SJCRH30 (cell line): ENCODE measurements at regions not wholly inside any gene's neighbourhood (a gene's known extent, or its start where the extent isn't known, plus 50 kb on each side); places are given as distances from the start of the nearest gene placed in this dataset.
"Not testable (repeated sequence)": the region's sequence is repeated elsewhere in the genome, so short reads cannot be mapped to it uniquely, and the experiment has no call there.

Experiments
- DNase-seq, 2 experiments: peaks; one replicate each; pipeline ENCODE4 v3.0.0-alpha.2; 2015 to 2020
- H3K27ac ChIP-seq: fragments of 250-450 bp; sonication (Bioruptor Pico); 2 replicates; pipeline ENCODE4 v1.5.1; 2020; ENCODE audit warnings: mild to moderate bottlenecking, moderate library complexity
- H3K27me3 ChIP-seq: fragments of 250-450 bp; sonication (Bioruptor Pico); 2 replicates; pipeline ENCODE4 v1.5.1; 2020; ENCODE audit warnings: mild to moderate bottlenecking, moderate library complexity
- H3K36me3 ChIP-seq: fragments of 250-450 bp; sonication (Bioruptor Pico); 2 replicates; pipeline ENCODE4 v1.5.1; 2020; ENCODE audit warnings: mild to moderate bottlenecking, moderate library complexity
- H3K4me1 ChIP-seq: fragments of 250-450 bp; sonication (Bioruptor Pico); 2 replicates; pipeline ENCODE4 v1.5.1; 2020; ENCODE audit warnings: mild to moderate bottlenecking, moderate library complexity
- H3K4me3 ChIP-seq: fragments of 250-450 bp; sonication (Bioruptor Pico); 2 replicates; pipeline ENCODE4 v1.5.1; 2020; ENCODE audit warnings: mild to moderate bottlenecking, moderate library complexity
- H3K9me3 ChIP-seq: fragments of 250-450 bp; sonication (Bioruptor Pico); replicated peaks from 2 replicates; pipeline ENCODE4 v1.5.1; 2020; ENCODE audit warnings: mild to moderate bottlenecking, moderate library complexity

GRCh38 chr4:15182600-15183220 lies 180.4 kb downstream of the CPEB2 start:
- no peak for DNase-seq
- no peaks in the 10 kb centered on the region for H3K9me3 ChIP-seq
- no peaks in the 10 kb centered on the region for H3K27me3 ChIP-seq
- H3K4me1 ChIP-seq, result no peaks in the 10 kb centered on the region
- H3K4me3 ChIP-seq, result no peak overlapping the region
- no peaks in the 10 kb centered on the region for H3K36me3 ChIP-seq
- H3K27ac ChIP-seq, result no peak overlapping the region

GRCh38 chr4:15186149-15186548 lies 183.9 kb downstream of the CPEB2 start:
- DNase-seq, result no peak
- H3K27me3 ChIP-seq, result no peaks in the 10 kb centered on the region; the same call in 1 of the 2 replicates
- H3K36me3 ChIP-seq, result no peaks in the 10 kb centered on the region
- H3K9me3 ChIP-seq, result no peaks in the 10 kb centered on the region
- H3K4me3 ChIP-seq, result no peak overlapping the region
- no peaks in the 10 kb centered on the region for H3K4me1 ChIP-seq
- no peak overlapping the region for H3K27ac ChIP-seq

DNA sequence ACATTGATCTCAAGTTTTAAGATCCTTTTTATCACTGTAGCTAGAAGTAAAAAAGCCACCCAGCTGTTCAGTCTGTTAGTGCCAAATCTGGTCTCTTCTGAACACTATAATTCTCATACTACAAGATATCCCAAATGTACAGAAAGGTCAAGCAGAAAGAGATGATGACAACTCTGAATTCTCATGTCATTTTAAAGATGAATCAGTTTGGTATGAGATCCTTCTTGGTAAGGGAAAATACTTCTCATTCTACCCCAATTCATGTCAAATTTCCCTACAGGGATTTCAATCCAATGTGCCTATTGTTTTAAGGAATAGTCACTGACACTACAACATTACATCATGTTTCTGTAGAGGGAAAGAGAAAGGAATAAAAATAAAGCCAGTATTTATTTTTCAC lies 184.5 kb downstream of the CPEB2 start:
- H3K27me3 ChIP-seq, result no peaks in the 10 kb centered on the region; the same call in 1 of the 2 replicates

GRCh38 chr4:15188605-15189539 lies 186.6 kb downstream of the CPEB2 start:
- no peaks in the 10 kb centered on the region for H3K36me3 ChIP-seq
- H3K4me3 ChIP-seq, result no peak overlapping the region
- no peak for DNase-seq
- H3K4me1 ChIP-seq, result no peaks in the 10 kb centered on the region
- no peak overlapping the region for H3K27ac ChIP-seq
- no peaks in the 10 kb centered on the region for H3K9me3 ChIP-seq
- H3K27me3 ChIP-seq, result no peaks in the 10 kb centered on the region; the same call in 1 of the 2 replicates

More for the DNA sequence above, 184.5 kb downstream of the CPEB2 start:
- H3K4me3 ChIP-seq, result no peak overlapping the region
- H3K4me1 ChIP-seq, result no peaks in the 10 kb centered on the region
- no peak for DNase-seq
- H3K9me3 ChIP-seq, result no peaks in the 10 kb centered on the region
- H3K27ac ChIP-seq, result no peak overlapping the region
- no peaks in the 10 kb centered on the region for H3K36me3 ChIP-seq

GRCh38 chr4:15194520-15194919 lies 192.2 kb downstream of the CPEB2 start:
- Histone ChIP-seq H3K4me3 (no peak overlapping the region), H3K9me3 (no peaks in the 10 kb centered on the region), H3K36me3 (0 out of 2 replicates have a peak, but pooled peaks cover 2% of the 10 kb centered on the region), H3K27me3 (no peaks in the 10 kb centered on the region; the same call in 1 of the 2 replicates), H3K27ac (no peak overlapping the region), H3K4me1 (no peaks in the 10 kb centered on the region)
- no peak for DNase-seq

DNA sequence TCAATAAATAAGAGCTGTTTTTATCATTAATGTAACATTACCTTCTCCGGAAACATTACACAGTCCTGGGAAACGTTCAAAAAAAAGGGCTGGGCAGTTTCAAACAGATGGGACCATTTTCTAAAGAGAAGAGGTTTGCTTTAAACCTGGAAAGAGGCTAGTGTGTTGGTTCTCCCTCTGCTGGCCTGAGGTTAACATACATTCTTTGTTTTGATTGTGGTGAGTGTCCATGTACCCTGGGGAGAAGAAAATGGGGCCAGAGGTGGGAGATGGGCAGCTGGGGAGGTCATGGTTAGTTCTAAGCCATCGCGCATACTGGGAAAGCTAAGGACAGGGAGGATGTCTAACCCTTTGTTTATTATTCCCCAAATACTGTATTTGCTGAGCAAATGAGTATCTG lies 194.7 kb downstream of the CPEB2 start:
- Histone ChIP-seq H3K4me3 (no peak overlapping the region), H3K4me1 (no peaks in the 10 kb centered on the region), H3K9me3 (no peaks in the 10 kb centered on the region), H3K36me3 (0 out of 2 replicates have a peak, but pooled peaks cover 2% of the 10 kb centered on the region), H3K27ac (no peak overlapping the region), H3K27me3 (no peaks in the 10 kb centered on the region)
- peak; percentile 13 to 29 for DNase-seq

GRCh38 chr4:15198070-15198727 lies 195.9 kb downstream of the CPEB2 start:
- no peaks in the 10 kb centered on the region for H3K27me3 ChIP-seq
- no peaks in the 10 kb centered on the region for H3K9me3 ChIP-seq
- H3K4me1 ChIP-seq, result no peaks in the 10 kb centered on the region
- no peak overlapping the region for H3K27ac ChIP-seq
- DNase-seq, result no peak
- no peak overlapping the region for H3K4me3 ChIP-seq
- 0 out of 2 replicates have a peak, but pooled peaks cover 2% of the 10 kb centered on the region for H3K36me3 ChIP-seq

DNA sequence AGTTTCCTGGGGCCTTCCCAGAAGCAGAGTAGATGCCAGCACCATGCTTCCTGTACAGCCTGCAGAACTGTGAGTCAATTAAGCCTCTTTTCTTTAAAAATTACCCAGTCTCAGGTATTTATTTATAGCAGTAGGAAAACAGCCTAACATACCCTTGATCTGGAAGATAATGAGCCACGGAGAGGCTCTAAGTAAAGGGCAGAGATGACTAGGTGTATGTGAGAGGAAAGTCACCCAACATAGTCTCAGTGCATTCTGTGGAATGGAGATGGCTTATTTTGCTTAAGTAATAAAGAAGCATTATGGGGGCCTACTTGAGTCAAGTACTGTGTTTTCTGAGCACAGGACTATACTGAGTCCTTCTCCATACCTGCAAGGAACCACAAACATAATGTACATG lies 199.5 kb downstream of the CPEB2 start:
- H3K27ac ChIP-seq, result no peak overlapping the region
- H3K36me3 ChIP-seq, result 0 out of 2 replicates have a peak, but pooled peaks cover 2% of the 10 kb centered on the region
- no peaks in the 10 kb centered on the region for H3K4me1 ChIP-seq
- 0 out of 2 replicates have a peak, but pooled peaks cover 3% of the 10 kb centered on the region for H3K9me3 ChIP-seq
- H3K4me3 ChIP-seq, result no peak overlapping the region
- no peak for DNase-seq
- H3K27me3 ChIP-seq, result no peaks in the 10 kb centered on the region

- H3K36me3 ChIP-seq, result 0 out of 2 replicates have a peak, but pooled peaks cover 2% of the 10 kb centered on the region
- H3K4me3 ChIP-seq, result no peak overlapping the region
- DNase-seq, result no peak
- 0 out of 2 replicates have a peak, but pooled peaks cover 5% of the 10 kb centered on the region for H3K9me3 ChIP-seq
- no peak overlapping the region for H3K27ac ChIP-seq
- no peaks in the 10 kb centered on the region for H3K4me1 ChIP-seq
- H3K27me3 ChIP-seq, result no peaks in the 10 kb centered on the region
Measured at GRCh38 chr4:15202481-15202880, 200.2 kb downstream of the CPEB2 start.

DNA sequence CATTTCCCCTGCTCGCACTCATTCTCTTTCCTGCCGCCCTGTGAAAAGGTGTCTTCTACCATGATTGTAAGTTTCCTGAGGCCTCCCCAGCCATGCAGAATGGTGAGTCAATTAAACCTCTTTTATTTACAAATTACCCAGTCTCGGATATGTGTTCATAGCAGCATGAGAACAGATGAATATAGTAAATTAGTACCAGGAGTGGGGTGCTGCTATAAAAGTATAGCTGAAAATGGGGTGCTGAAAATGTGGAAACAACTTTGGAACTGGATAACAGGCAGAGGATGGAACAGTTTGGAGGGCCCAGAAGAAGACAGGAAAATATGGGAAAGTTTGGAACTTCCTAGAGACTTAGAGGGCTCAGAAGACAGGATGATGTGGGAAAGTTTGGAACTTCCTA lies 204.2 kb downstream of the CPEB2 start:
- not testable (repeated sequence) for DNase-seq, H3K4me1 ChIP-seq, H3K36me3 ChIP-seq, H3K9me3 ChIP-seq, H3K27ac ChIP-seq, H3K27me3 ChIP-seq, H3K4me3 ChIP-seq

- no peak for DNase-seq
Measured at GRCh38 chr4:15213302-15213970, 211.2 kb downstream of the CPEB2 start.

DNA sequence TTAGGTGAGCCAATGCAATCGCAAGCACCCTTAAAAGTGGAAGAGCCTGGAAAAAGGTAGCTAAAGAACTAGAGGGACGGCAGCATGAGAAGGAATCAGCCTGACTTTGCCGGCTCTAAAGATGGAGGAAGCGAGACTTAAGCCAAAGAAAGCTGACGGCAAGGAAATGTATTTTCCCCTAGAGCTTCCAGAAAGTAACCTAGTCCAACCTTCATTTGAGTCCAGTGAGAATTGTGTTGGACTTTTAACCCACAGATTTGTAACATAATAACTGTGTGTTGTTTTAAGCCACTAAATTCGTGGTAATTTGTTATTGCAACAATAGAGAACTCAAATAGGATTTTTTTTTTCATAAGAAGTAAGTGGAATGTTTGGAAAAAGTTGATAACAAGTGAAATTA lies 212.7 kb upstream of the C1QTNF7 start:
- no peaks in the 10 kb centered on the region for H3K27me3 ChIP-seq
- no peaks in the 10 kb centered on the region for H3K9me3 ChIP-seq
- H3K4me1 ChIP-seq, result no peaks in the 10 kb centered on the region
- H3K4me3 ChIP-seq, result no peak overlapping the region
- H3K27ac ChIP-seq, result no peak overlapping the region
- H3K36me3 ChIP-seq, result no peaks in the 10 kb centered on the region
- DNase-seq, result no peak

More at GRCh38 chr4:15213302-15213970, 211.2 kb downstream of the CPEB2 start:
- Histone ChIP-seq H3K27me3 (no peaks in the 10 kb centered on the region), H3K4me1 (no peaks in the 10 kb centered on the region), H3K36me3 (no peaks in the 10 kb centered on the region), H3K27ac (no peak overlapping the region), H3K4me3 (no peak overlapping the region), H3K9me3 (no peaks in the 10 kb centered on the region)

DNA sequence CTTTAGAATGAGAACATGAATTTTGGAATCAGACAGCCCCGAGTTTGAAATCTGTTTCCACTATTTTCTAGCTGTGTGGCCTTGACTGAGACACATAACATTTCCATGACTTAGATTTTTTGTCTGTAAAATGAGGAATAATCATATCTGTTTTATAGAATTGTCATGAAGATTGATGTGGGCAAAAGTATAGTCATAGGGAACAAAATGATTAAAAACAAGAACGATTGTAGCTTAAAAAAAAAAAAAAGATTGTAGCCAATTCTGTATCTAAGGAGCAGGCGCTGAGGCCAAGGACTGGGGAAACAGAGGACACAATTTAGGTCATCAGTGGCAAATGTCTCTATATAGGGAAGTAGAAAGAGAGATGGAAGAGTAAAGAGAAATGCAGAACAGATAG lies 201.6 kb upstream of the C1QTNF7 start:
- Histone ChIP-seq H3K36me3 (no peaks in the 10 kb centered on the region), H3K4me3 (no peak overlapping the region), H3K27ac (no peak overlapping the region), H3K27me3 (no peaks in the 10 kb centered on the region), H3K4me1 (no peaks in the 10 kb centered on the region), H3K9me3 (no peaks in the 10 kb centered on the region)
- DNase-seq, result no peak

GRCh38 chr4:15231265-15232091 lies 196.4 kb upstream of the C1QTNF7 start:
- H3K27ac ChIP-seq, result no peak overlapping the region
- H3K4me1 ChIP-seq, result peaks cover 33% of the 10 kb centered on the region
- no peak overlapping the region for H3K4me3 ChIP-seq
- no peaks in the 10 kb centered on the region for H3K36me3 ChIP-seq
- peak; percentile 78 to 89 for DNase-seq
- H3K27me3 ChIP-seq, result no peaks in the 10 kb centered on the region
- H3K9me3 ChIP-seq, result no peaks in the 10 kb centered on the region
